Left cardiac atrium (tissue), 4 donors: ENCODE measurements at regions not wholly inside any gene's neighbourhood (a gene's known extent, or its start where the extent isn't known, plus 50 kb on each side); places are given as distances from the start of the nearest gene placed in this dataset.

Source experiments
- ATAC-seq, 2 donors: fragments of 200-7000 bp; cut with Tn5 transposase; one replicate each; pipeline ENCODE4 v1.9.1; 2020; ENCODE audit warnings: mild to moderate bottlenecking in 2 of 2, moderate library complexity in 2 of 2
- DNase-seq: peaks from one replicate; pipeline ENCODE4 v3.0.0-alpha.2; 2020
- intact Hi-C, 2 donors: fragments of 100-400 bp; cut with DNase I; formaldehyde crosslinking; loops; one replicate each; pipeline versions ENCODE4 v1.14.1 to v1.15.1; 2022 to 2023
- donor health status: DM: no; HTN: yes; CAD: no.
- donor health status: DM: no; HTN: yes; CAD: no; lungs with severe emphysema.
- donor health status: DM: yes; HTN: yes; CAD: no.
- donor health status: Dilated cardiomyopathy.

DNA sequence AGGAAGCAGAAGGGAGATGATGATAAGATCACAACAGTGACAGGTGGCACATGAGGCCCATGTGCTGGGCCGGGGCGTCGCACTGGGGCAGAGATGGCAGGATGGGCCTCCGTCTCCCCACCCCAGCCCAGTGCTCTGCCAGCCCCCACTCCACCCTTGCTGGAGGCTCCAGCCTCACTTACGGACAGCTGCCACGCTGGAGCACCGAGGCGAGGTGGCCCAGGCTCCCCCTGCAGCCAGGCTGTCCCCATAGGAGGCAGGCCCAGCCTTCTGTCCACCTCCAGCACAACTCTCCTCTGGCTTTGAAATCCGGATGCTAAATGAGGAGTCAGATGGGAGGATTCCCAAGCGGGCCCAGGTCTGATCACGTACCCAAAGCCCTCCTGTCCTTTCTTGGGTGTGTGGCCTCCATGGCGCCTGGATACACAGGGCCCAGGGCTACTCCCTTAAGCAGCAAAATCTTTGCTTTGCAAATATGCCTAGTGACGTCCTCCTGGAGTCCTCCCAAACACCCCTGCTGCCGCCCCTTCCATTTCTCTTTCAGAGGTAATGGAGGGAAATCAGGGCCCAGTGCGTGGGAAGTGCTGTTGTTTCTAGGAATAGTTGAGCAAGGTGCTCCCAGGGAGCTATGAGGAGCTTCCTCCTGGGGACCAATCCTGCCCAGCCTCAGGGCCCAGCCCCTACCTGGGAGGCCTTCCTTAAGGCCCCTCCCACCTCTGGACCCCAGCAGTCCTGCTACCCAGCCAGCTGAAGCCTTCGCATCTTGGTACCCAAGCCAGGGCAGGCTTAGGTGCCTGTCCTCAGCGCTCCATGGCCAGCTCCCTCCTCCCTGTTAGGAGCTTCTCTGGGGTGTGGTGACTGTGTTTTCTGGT, 170.4 kb upstream of the MYCN start:
- DNase-seq: no peak
- no peak for ATAC-seq
- intact Hi-C loops: no loop called here

DNA sequence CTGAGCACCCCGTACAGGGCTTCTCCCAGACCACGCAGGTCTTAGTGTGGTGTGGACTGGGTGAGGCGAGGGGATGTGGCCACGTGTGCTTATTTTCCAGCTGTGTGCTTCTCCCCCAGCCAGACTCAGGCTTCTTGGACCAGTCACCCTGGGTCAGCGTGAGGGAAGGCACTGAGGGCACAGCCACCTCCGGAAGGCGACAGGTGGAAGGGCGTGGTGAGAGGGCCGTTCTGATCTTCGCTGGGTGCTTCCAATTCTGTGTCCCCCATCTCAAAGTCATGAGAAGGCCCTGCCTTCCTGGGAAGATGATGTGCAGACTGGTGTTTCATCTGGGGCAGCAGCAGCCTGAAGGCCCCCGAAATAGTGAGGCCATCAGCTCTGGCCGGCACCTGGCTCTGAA, 169.7 kb upstream of the MYCN start:
- intact Hi-C loops: no loop called here
- ATAC-seq (no peak), DNase-seq (no peak)

DNA sequence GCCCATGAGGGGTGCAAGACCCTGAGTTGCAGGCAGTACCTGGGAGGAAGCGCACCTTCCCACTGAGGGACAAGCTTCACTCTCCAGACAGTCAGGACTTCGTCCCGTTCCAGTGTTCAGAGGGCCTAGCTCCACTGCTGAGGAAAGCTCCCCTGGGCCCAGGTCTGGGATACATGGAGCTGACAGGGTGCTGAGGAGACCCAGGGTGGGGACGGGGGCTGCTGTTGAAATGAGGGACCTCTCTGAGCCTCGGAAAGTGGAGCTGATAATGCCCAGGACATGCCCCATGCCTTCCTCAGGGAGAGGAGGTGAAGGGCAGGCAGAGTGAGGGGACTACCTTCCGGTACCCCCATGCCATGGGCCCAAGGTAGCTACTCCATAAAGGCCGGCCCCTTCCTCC, 169.2 kb upstream of the MYCN start:
- DNase-seq: no peak
- intact Hi-C loops: no loop called here
- no peak for ATAC-seq

DNA sequence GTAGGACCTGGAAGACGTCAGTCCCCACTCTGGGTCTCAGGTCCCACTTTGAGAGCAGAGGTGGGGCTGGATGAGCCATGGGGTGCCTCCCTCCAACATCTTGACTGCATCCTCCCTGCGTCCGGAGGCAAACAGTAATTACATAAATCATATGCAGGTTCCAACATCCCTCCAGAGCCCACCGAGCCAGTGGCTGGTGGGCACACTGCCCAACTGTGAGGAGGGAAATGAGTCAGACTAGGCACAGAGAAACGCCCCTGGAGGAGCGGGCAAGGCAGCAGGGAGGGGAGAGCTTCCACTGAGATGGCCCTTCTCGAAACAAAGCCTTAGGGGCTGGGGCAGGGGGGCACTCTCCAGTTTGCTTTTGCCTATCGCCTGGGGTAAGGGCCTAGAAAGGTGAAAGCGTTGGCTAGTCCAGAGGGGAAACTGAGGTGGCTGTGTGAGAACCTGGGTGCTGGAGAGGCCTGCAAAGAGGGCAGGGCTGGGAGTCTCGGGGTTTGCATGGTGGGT, 168.2 kb upstream of the MYCN start:
- DNase-seq: no peak
- ATAC-seq: no peak
- intact Hi-C loops: no loop called here

DNA sequence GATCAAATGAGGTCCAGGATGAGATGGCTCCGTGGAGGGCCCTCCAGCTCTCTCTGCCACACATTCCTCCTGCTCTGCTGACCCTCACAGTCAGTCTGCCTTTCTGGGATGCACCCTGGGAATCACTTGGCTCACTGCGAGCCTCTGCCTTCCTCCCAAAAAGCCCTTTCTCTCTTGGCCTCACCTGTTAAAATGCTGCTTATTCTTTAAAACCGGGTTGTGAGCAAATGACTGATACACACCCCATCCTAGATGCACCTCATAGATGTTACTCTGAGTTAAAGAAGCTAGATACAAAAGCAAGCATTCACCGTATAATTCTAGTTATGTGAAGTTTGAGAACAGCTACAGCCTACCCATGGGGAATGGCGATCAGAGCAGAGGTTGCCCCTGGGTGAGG, 167.7 kb upstream of the MYCN start:
- ATAC-seq: no peak
- intact Hi-C loops: no loop called here

DNA sequence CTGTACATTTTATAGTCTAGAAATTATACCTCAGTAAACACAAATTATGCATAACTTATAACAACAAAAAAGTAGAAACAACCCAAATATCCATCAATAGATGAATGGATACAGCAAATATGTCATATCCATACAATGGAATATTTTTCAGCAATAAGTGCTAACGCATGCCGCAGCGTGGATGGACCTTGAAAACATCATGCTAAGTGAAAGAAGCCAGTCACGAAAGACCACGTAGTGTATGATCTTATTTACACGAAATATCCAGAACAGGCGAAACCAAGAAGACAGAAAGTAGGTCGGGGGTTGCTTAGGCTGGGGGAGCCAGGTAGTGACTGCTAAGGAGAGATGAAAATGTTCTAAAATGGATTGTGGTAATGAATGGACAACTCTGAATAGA, 167.1 kb upstream of the MYCN start:
- ATAC-seq: no peak
- intact Hi-C loops: no loop called here

More for the DNA sequence above, 167.7 kb upstream of the MYCN start:
- no peak for DNase-seq

DNA sequence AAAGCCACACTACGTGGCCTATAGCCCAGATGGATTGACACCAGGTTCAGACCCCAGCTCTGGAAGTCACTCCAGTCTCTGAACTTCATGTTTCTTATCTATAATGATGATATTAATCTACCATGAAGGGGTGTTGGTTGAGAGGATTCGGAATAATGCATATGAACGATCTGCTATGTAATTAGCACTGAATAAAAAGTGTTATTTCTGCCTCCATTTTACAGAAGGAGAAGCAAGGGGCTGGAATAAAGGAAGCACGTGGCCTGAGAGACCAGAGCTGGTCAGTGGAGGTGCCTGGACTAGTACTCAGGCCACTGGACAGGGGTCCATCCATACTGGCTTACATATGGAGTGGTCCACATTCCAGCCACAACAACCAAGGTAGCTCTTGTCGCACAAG, 166.5 kb upstream of the MYCN start:
- ATAC-seq: no peak
- intact Hi-C loops: no loop called here

More for the DNA sequence above, 167.1 kb upstream of the MYCN start:
- no peak for DNase-seq

DNA sequence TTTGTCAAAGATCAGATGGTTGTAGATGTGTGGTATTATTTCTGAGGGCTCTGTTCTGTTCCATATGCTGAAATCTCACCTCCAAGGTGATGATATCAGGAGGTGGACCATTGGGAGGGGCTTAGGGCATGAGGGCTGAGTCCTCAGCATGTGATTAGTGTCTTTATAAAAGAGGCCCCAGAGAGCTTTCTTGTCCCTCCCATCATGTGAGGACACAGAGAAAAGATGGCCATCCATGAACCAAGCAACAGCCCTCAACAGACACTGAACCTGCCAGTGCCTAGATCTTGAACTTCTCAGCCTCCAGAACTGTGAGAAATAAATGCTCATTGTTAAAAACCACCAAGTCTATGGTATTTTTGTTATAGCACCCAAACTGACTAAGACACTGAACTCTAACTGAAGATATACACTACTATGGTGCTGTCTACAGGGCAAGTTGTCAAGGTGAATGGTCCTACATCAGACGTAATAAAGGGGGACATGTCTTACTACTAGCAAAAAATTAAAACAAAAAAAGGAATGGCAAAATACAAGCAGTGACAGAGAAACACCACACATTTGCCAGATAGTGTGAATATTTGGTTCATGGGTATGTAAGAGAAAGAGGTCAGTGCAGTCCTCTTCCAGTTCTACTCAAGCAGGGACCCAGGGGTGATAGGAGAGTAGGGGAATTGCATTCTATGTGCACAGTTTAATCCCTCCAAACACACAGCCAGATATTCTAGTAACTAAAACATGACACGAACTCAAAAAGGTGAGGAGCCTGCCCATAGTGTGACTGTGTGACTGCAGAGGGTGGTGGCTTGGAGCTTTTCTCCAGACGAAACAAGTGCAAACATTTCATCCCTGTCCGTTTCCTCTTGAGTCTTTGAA, 164.4 kb upstream of the MYCN start:
- no peak for ATAC-seq

More for the DNA sequence above, 166.5 kb upstream of the MYCN start:
- no peak for DNase-seq

DNA sequence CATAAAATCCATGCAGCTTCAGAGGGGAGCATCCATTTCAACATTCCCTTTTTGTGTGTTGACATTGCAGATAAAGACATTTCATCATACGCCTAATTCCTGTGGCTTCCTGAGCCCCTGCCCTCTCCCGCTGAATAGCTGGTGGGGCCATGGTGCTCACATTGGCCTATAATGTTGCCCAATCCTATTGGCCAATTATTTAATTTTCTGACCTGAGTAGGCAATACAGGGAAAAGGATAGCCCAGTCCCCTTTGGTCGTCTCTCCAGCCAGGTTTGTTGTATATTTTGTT, 163.8 kb upstream of the MYCN start:
- DNase-seq (no peak), ATAC-seq (no peak)
- intact Hi-C loops: no loop called here

More for the DNA sequence above, 164.4 kb upstream of the MYCN start:
- intact Hi-C loops: no loop called here
- no peak for DNase-seq

DNA sequence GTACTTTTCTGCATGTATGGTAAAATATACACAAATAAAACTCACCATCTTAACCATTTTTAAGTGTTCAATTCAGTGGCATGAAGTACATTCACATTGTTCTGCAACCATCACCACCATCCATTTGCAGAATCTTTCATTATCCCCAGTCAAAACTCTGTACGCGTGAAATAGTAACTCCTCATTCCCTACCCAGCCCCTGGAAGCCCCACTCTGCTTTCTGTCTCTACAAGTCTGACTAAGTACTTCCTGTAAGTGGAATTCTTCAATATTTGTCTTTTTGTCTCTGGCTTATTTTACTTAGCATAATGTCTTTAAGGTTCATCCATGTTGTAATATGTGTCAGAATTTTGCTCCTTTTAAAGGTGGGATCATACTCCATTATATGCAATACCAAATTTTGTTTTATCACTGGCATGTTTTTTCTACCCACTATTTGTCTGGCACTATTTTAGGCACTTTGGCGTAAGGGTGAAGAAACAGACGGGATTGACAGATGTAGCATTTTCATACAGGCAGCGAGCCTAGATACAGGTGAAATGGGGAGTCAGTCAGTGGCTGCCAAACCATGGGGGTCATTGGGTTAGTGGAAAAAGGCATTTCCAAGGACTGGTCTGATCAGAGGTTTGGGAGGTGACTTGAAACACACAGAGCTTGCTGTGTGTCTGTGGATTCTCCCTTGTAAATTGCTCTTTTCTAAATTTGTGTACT, 163.2 kb upstream of the MYCN start:
- intact Hi-C loops: no loop called here
- ATAC-seq: no peak

DNA sequence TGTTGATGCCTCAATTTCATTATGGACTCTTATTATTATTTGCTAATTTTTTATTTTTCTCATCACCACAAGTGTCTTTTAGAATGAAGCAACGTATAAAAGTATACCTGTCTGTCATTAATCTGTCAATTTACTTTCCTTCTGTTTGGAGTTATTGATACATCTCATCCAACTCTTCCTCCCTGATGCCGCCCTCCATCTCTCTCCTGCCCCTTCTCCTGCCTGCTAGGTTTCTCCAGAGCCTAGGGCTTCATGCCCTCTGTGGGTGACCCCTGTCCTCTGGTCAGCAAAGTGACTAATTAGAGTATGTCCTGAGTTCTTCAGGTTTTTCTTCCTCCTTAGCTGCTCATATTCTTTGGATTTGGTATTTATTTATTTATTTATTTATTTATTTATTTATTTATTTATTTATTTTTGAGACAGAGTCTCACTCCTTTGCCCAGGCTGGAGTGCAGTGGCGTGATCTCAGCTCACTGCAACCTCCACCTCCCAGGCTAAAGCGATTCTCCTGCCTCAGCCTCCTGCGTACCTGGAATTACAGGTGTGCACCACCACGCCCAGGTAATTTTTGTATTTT, 162.5 kb upstream of the MYCN start:
- intact Hi-C loops: no loop called here
- DNase-seq: no peak
- no peak for ATAC-seq

More for the DNA sequence above, 163.2 kb upstream of the MYCN start:
- DNase-seq: no peak

DNA sequence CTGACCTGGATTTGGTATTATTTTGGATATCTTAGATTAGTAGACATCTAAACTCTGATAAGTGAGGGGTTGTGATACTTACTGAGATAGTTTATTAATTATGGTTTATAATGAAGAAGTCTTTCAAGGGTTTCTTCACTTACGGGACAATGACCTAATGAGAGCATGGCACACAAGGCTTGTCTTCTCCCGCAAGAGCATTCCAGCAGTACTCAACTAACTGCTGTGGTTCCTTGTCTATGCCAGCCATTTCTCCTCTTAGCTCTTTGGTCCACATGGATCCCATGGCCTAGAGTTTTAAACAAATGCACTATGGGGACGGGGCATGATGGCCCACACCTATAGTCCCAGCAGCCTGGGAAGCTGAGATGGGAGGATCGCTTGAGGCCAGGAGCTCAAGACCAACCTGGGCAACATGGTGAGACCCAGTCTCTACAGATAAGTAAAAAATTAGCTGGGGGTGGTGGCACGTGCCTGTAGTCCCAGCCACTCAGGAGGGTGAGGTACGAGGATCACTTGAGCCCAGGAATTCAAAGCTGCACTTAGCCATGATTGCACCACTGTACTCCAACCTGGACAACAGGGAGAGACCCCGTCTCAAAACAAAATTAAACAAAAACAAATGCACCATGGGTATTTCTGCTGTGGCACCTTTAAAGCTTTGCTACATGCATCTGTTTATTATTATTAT, 161.7 kb upstream of the MYCN start:
- ATAC-seq: no peak
- DNase-seq: no peak
- intact Hi-C loops: no loop called here

DNA sequence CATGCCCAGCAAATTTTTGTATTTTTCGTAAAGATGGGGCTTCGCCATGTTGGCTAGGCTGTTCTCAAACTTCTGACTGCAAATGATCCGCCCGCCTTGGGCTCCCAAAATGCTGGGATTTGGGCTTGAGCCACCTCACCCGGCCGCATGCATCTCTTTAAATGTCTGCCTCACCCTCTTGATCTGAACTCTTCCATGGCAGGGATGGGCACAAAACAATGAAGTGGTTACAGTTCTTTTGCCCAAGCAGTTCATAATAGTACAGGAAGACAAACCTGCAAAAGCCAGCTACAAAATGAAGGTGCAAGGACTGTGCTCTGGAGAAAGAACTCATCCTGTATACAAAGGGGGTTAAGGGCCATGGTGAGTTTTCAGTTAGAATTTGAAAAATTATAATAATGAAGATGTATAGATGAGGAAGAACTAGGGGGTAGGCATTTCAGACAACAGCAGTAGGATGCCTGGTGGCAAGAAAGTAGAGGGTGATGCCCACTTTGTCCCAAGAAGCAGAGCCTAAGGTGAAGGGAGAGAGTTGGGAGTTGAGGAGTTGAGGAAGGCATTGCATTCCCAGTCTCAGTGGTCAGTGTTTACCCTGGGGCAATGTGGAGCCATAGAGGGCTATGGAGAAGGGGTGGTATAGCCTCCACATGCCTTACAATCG, 160.8 kb upstream of the MYCN start:
- DNase-seq: no peak
- no peak for ATAC-seq
- intact Hi-C loops: no loop called here

DNA sequence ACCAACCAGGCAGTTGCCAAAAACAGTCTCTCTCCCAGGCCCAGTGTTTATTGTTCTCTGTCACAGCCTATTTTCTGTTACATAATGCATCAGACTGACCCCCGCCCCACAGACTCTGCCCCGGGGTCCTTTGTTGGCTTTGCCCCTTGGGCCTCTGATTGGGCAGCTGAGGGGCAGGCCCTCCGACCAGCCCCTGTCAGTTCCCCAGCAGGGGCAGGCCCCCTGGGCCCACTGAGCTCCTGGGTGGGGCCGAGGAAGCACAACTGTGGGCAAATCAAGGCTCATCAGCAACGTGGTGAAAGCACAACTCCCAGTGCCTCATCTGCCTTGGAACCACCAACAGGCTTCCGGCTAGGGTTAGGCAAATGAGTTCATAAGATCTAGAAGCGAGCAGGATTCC, 160.1 kb upstream of the MYCN start:
- intact Hi-C loops: no loop called here
- ATAC-seq (no peak), DNase-seq (no peak)

DNA sequence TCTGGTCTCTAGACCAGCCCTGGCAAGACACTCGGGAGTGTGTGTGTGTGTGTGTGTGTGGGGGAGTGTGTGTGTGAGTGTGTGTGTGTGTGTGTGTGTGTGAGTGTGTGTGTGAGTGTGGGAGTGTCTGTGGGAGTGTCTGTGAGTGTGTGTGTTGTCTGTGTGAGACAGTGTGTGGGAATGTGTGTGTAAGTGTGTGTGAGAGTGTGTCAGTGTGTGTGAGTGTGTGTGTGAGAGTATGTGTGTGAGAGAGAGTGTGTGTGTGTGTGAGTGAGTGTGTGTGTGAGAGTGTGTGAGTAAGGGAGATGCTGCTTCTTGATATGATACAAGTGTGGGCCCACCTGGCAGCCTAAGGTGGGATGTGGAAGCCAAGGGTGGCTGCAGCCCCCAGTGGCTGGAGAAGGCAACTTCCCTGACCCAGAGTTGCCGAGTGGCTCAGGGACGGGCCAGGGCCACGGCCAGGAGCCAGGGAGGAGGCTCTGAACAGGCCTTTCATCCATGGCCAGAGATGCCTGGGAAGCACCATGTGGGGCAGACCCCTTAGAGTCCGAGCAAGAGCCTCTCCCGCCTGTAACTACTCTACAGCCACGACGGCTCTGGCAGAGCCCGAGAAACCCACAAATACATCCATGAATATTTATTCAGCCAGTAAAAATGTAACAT, 159.3 kb upstream of the MYCN start:
- ATAC-seq (no peak), DNase-seq (no peak)
- intact Hi-C loops: no loop called here

DNA sequence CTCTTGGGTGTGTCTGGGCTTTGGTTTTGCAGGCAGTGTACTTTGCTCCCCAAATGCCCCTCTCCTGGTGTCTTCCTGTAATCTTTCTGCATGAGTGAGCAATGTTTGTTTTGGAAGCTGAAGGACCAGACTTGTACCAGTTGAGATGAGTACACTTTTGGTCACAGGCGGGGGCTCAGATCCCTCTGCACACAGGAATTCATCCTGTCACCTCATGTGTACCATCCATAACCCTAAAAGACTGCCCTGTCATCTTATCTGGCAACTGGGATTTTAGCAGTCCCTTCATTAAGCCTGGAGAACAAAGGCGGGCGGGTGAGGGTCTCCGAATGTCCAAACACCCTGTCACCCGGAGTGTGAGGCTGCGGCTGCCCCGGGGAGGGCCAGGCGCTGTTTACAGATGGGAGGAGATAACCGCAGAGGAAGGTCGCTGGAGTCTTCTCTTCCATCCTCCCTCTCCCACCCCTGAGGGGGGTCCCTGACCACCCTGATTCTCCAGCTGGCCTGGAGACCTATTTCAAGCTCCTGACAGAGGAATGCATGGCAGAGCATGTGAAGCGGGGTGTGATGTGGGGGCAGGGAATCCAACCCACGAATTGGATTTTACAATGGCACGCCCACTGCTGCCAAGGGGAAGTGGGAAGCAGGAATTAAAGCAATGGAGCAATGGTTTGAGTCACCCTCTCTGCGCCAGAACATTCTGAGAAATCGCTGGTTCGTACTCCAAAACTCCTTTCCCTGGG, 158.2 kb upstream of the MYCN start:
- no peak for DNase-seq
- intact Hi-C loops: no loop called here
- ATAC-seq: no peak

DNA sequence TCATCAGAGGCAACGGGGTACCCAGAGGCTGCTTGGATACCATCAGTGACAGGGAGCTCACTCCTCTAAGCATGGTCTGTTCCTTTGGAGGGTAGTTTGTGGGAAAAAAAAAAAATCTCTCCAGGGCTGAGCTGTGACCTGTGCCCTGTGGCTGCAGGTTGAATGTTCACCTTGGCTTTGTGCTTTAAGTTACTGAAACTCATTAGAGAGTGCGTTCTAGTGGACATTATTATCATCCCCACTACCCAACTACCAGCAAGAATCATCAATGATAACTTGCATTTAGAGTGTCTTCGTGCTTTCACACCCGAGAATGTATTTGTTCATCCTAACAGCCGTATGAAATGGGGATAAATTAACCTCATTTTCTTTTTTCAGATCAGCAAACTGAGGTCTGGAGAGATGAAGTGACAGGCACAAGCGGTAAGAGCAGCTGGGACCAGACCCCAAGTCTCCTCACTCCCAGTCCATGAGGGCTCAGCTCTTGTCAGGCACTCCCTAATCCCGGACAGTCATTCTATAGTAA, 157.5 kb upstream of the MYCN start:
- intact Hi-C loops: no loop called here
- no peak for DNase-seq

More for the DNA sequence above, 157.5 kb upstream of the MYCN start:
- no peak for ATAC-seq
